ENCODE measurements at regions not wholly inside any gene's neighbourhood (a gene's known extent, or its start where the extent isn't known, plus 50 kb on each side); places are given as distances from the start of the nearest gene placed in this dataset.

DNA sequence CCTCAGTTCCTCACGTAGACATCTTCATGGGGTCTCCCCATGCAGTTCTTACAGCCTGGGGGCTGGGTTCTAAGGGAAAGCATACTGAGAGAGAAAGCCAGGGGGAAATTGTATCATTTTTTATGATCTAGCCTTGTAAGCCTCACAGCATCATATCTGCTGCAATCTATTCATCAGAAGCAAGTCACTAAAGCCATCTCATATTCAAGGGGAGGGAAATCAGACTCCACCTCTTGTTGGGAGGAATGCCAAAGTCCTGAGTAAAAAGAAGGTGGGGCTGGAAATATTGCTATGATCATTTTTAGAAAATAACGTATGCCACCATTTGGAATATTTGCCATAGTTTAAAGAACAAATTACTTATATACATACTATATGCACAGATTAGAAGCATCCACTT is 304.6 kb downstream of the TXNL1 start:
- intact Hi-C loops (cut with DNase I) = no loop called here
- DNase-seq (ENCODE audit: low spot score) = no peak
- Histone ChIP-seq H3K27me3 (replicated peaks; ENCODE audit: insufficient read depth) (no peaks in the 10 kb centered on the region), H3K9me3 (no peaks in the 10 kb centered on the region), H3K4me1 (replicated peaks) (no peaks in the 10 kb centered on the region), H3K27ac (no peak overlapping the region), H3K4me3 (no peak overlapping the region), H3K36me3 (no peaks in the 10 kb centered on the region)
- TF ChIP-seq POLR2AphosphoS5 (IDR thresholded peaks at IDR 0.05) (no peak), POLR2A (IDR thresholded peaks at IDR 0.05) (no peak)
- TF ChIP-seq, protein P1, sequence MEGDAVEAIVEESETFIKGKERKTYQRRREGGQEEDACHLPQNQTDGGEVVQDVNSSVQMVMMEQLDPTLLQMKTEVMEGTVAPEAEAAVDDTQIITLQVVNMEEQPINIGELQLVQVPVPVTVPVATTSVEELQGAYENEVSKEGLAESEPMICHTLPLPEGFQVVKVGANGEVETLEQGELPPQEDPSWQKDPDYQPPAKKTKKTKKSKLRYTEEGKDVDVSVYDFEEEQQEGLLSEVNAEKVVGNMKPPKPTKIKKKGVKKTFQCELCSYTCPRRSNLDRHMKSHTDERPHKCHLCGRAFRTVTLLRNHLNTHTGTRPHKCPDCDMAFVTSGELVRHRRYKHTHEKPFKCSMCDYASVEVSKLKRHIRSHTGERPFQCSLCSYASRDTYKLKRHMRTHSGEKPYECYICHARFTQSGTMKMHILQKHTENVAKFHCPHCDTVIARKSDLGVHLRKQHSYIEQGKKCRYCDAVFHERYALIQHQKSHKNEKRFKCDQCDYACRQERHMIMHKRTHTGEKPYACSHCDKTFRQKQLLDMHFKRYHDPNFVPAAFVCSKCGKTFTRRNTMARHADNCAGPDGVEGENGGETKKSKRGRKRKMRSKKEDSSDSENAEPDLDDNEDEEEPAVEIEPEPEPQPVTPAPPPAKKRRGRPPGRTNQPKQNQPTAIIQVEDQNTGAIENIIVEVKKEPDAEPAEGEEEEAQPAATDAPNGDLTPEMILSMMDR (IDR thresholded peaks at IDR 0.05) = no peak
- WGBS = 89% methylated on average over 2 of the region's 2 CpGs

DNA sequence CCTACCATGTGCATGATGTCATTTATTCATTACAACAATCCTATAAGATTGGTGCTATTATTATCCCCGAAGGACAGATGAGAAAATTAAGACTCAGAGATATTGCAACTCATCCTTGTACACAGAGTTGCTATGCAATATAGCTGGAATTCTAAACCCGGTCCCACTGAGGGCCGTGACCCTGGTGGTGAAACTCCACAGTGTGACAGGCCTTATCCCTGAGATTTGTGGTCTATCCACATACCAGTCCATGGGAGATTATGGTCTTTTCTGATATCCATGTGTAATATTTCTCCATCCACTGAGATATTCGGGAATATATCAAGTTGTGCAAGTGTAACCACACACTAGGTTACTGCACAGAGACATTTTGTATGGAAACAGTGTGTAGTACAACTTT is 305.2 kb downstream of the TXNL1 start:
- no peak overlapping the region for H3K27ac ChIP-seq
- no peaks in the 10 kb centered on the region for H3K36me3 ChIP-seq
- TF ChIP-seq, protein P1 (IDR thresholded peaks at IDR 0.05) = no peak
- TF ChIP-seq POLR2A (IDR thresholded peaks at IDR 0.05) (no peak), POLR2AphosphoS5 (IDR thresholded peaks at IDR 0.05) (no peak)
- no peaks in the 10 kb centered on the region for H3K4me1 ChIP-seq (replicated peaks)
- no peak for DNase-seq (ENCODE audit: low spot score)
- no peaks in the 10 kb centered on the region for H3K9me3 ChIP-seq
- intact Hi-C loops (cut with DNase I) = no loop called here
- WGBS = 92% methylated on average over 4 of the region's 4 CpGs
- H3K4me3 ChIP-seq = no peak overlapping the region
- no peaks in the 10 kb centered on the region for H3K27me3 ChIP-seq (replicated peaks; ENCODE audit: insufficient read depth)

GRCh38 chr18:56332371-56332770 is 306.0 kb downstream of the TXNL1 start:
- no peak overlapping the region for H3K27ac ChIP-seq
- H3K4me3 ChIP-seq = no peak overlapping the region
- intact Hi-C loops (cut with DNase I) = no loop called here
- WGBS = 78% methylated on average over 4 of the region's 4 CpGs
- TF ChIP-seq, protein P1 (IDR thresholded peaks at IDR 0.05) = no peak
- TF ChIP-seq POLR2A (IDR thresholded peaks at IDR 0.05) (no peak), POLR2AphosphoS5 (IDR thresholded peaks at IDR 0.05) (no peak)
- H3K9me3 ChIP-seq = no peaks in the 10 kb centered on the region
- H3K4me1 ChIP-seq (replicated peaks) = no peaks in the 10 kb centered on the region
- no peak for DNase-seq (ENCODE audit: low spot score)
- H3K36me3 ChIP-seq = no peaks in the 10 kb centered on the region
- no peaks in the 10 kb centered on the region for H3K27me3 ChIP-seq (replicated peaks; ENCODE audit: insufficient read depth)

GRCh38 chr18:56330366-56331110 is 307.9 kb downstream of the TXNL1 start:
- no peaks in the 10 kb centered on the region for H3K4me1 ChIP-seq (replicated peaks)
- DNase-seq (ENCODE audit: low spot score) = no peak
- no peaks in the 10 kb centered on the region for H3K27me3 ChIP-seq (replicated peaks; ENCODE audit: insufficient read depth)
- no peak overlapping the region for H3K4me3 ChIP-seq
- intact Hi-C loops (cut with DNase I) = no loop called here
- WGBS = 49% methylated on average over 9 of the region's 9 CpGs
- H3K9me3 ChIP-seq = no peaks in the 10 kb centered on the region
- no peak for TF ChIP-seq POLR2AphosphoS5 (IDR thresholded peaks at IDR 0.05)
- no peak for TF ChIP-seq POLR2A (IDR thresholded peaks at IDR 0.05)
- TF ChIP-seq, protein P1 (IDR thresholded peaks at IDR 0.05) = no peak
- H3K36me3 ChIP-seq = no peaks in the 10 kb centered on the region
- H3K27ac ChIP-seq = no peak overlapping the region

GRCh38 chr18:56329536-56329935 is 308.9 kb downstream of the TXNL1 start:
- H3K27ac ChIP-seq = no peak overlapping the region
- no peaks in the 10 kb centered on the region for H3K36me3 ChIP-seq
- no peaks in the 10 kb centered on the region for H3K9me3 ChIP-seq
- no peak for DNase-seq (ENCODE audit: low spot score)
- no peaks in the 10 kb centered on the region for H3K27me3 ChIP-seq (replicated peaks; ENCODE audit: insufficient read depth)
- intact Hi-C loops (cut with DNase I) = no loop called here
- TF ChIP-seq, protein P1 (IDR thresholded peaks at IDR 0.05) = no peak
- TF ChIP-seq POLR2A (IDR thresholded peaks at IDR 0.05) (no peak), POLR2AphosphoS5 (IDR thresholded peaks at IDR 0.05) (no peak)
- 93% methylated on average over 1 of the region's 1 CpG for WGBS
- no peak overlapping the region for H3K4me3 ChIP-seq
- no peaks in the 10 kb centered on the region for H3K4me1 ChIP-seq (replicated peaks)

Data from prostate gland (tissue), 2 donors.